Esophagus squamous epithelium (tissue), 4 donors: ENCODE measurements at regions not wholly inside any gene's neighbourhood (a gene's known extent, or its start where the extent isn't known, plus 50 kb on each side); places are given as distances from the start of the nearest gene placed in this dataset.

Experiments
- CTCF ChIP-seq, 6 experiments: fragments of 450-650 bp in 4 of 6; fragments of 200-600 bp in 2 of 6; sonication (generic) in 2 of 6; IDR thresholded peaks; one replicate each; pipeline ENCODE4 v1.5.1; 2016 to 2019; ENCODE audit warnings: antibody characterized with exemption in 6 of 6, mild to moderate bottlenecking in 4 of 6, moderate library complexity in 4 of 6
- POLR2A ChIP-seq, 4 donors: fragments of 450-650 bp; IDR thresholded peaks; one replicate each; pipeline ENCODE4 v1.6.1; 2017; ENCODE audit warnings: antibody characterized with exemption in 4 of 4, mild to moderate bottlenecking in 4 of 4, moderate library complexity in 3 of 4

GRCh38 chr1:185453496-185454192 lies 136.6 kb upstream of the IVNS1ABP start:
- TF ChIP-seq CTCF (IDR thresholded peaks at IDR 0.05) = no peak
- no peak for TF ChIP-seq POLR2A (IDR thresholded peaks at IDR 0.05)
